SK-N-SH (cell line): ENCODE measurements at regions not wholly inside any gene's neighbourhood (a gene's known extent, or its start where the extent isn't known, plus 50 kb on each side); places are given as distances from the start of the nearest gene placed in this dataset.
"Not testable (repeated sequence)": the region's sequence is repeated elsewhere in the genome, so short reads cannot be mapped to it uniquely, and the experiment has no call there.

ENCODE experiments used
- CTCF ChIA-PET: fragments of 300-600, 350-600 bp; formaldehyde crosslinking; extraction: SDS; loops from one replicate; lab custom pipeline; 2021; lab: Yijun Ruan, JAX
- POLR2A ChIA-PET: fragments of 350-600 bp; sonication (Branson Sonifier 250); formaldehyde crosslinking; extraction: SDS; loops from one replicate; lab custom pipeline; 2020; ENCODE audit warnings: antibody characterized with exemption, inconsistent platforms; lab: Yijun Ruan, JAX
- DNase-seq: peaks from one replicate; pipeline ENCODE4 v3.0.0; 2012
- H2AFZ ChIP-seq: fragments of 200-600 bp; sonication (generic); 2 replicates; pipeline ENCODE4 v1.8.1; 2016; ENCODE audit warnings: antibody characterized with exemption, mild to moderate bottlenecking, low read depth
- H3F3A ChIP-seq: fragments of 200-600 bp; sonication (generic); replicated peaks from 2 replicates; pipeline ENCODE3; 2016; ENCODE audit warnings: antibody characterized with exemption, mild to moderate bottlenecking; ENCODE audit not compliant: insufficient read depth
- H3K27ac ChIP-seq, 2 experiments: fragments of 200-500 bp in 1 of 2; fragments of 200-600 bp in 1 of 2; sonication (Bioruptor generic) in 1 of 2; sonication (generic), shearing (Covaris generic) in 1 of 2; 2 replicates each; pipeline versions ENCODE4 v1.5.1 to v1.6.1; 2014 to 2016; ENCODE audit warnings: low read depth in 2 of 2, inconsistent platforms in 1 of 2, low read length in 1 of 2, mild to moderate bottlenecking in 1 of 2, mixed read lengths in 1 of 2
- H3K27me3 ChIP-seq: fragments of 200-600 bp; sonication (generic), shearing (Covaris generic); 2 replicates; pipeline ENCODE4 v1.6.1; 2016; ENCODE audit warnings: mixed run types; ENCODE audit not compliant: insufficient read depth
- H3K36me3 ChIP-seq, 2 experiments: fragments of 200-500 bp in 1 of 2; fragments of 200-600 bp in 1 of 2; sonication (Bioruptor generic) in 1 of 2; sonication (generic) in 1 of 2; replicated peaks in 1 of 2; 2 replicates each; pipeline versions ENCODE3 to v1.5.1; 2014 to 2016; ENCODE audit warnings: low read length in 1 of 2, mild to moderate bottlenecking in 1 of 2; ENCODE audit not compliant: insufficient read depth in 2 of 2, control insufficient read depth in 1 of 2
- H3K4me1 ChIP-seq, 2 experiments: fragments of 200-500 bp in 1 of 2; fragments of 200-600 bp in 1 of 2; sonication (Bioruptor generic) in 1 of 2; sonication (generic), shearing (Covaris generic) in 1 of 2; 2 replicates each; pipeline versions ENCODE4 v1.5.1 to v1.6.1; 2014 to 2016; ENCODE audit warnings: low read depth in 1 of 2, low read length in 1 of 2, mixed run types in 1 of 2; ENCODE audit not compliant: insufficient read depth in 2 of 2, control insufficient read depth in 1 of 2
- H3K4me2 ChIP-seq: fragments of 200-600 bp; sonication (generic), shearing (Covaris generic); 2 replicates; pipeline ENCODE4 v1.6.1; 2017; ENCODE audit warnings: mixed run types
- H3K4me3 ChIP-seq, 2 experiments: fragments of 200-500 bp in 1 of 2; fragments of 200-600 bp in 1 of 2; sonication (Bioruptor generic) in 1 of 2; sonication (generic), shearing (Covaris generic) in 1 of 2; 2 replicates each; pipeline versions ENCODE4 v1.5.1 to v1.8.1; 2014 to 2016; ENCODE audit warnings: low read depth in 2 of 2, inconsistent platforms in 1 of 2, low read length in 1 of 2, mild to moderate bottlenecking in 1 of 2, mixed read lengths in 1 of 2, moderate library complexity in 1 of 2
- H3K79me2 ChIP-seq: fragments of 200-600 bp; sonication (generic); 2 replicates; pipeline ENCODE4 v1.8.1; 2017; ENCODE audit warnings: mild to moderate bottlenecking; ENCODE audit not compliant: insufficient read depth
- H3K9ac ChIP-seq: fragments of 200-600 bp; sonication (generic); 2 replicates; pipeline ENCODE4 v1.6.1; 2017; ENCODE audit warnings: mixed run types
- H3K9me2 ChIP-seq: fragments of 200-600 bp; sonication (generic); 2 replicates; pipeline ENCODE4 v1.6.1; 2017; ENCODE audit warnings: mixed run types
- H3K9me3 ChIP-seq: fragments of 200-600 bp; sonication (generic); 2 replicates; pipeline ENCODE4 v1.6.1; 2017; ENCODE audit warnings: mixed run types, mild to moderate bottlenecking, moderate library complexity
- H4K20me1 ChIP-seq: fragments of 200-600 bp; sonication (generic); 2 replicates; pipeline ENCODE4 v1.6.1; 2017; ENCODE audit warnings: mild to moderate bottlenecking, mixed run types; ENCODE audit not compliant: insufficient read depth
- CHD2 ChIP-seq: fragments of 150-350 bp; IDR thresholded peaks from 2 replicates; pipeline ENCODE4 v1.6.1; 2018; ENCODE audit warnings: low read length; ENCODE audit not compliant: partially characterized antibody
- ELF1 ChIP-seq: IDR thresholded peaks from 2 replicates; pipeline ENCODE4 v1.4.0; 2012
- FOSL2 ChIP-seq: IDR thresholded peaks from 2 replicates; pipeline ENCODE4 v1.4.0; 2012; ENCODE audit warnings: low read depth, mild to moderate bottlenecking, moderate library complexity, borderline replicate concordance
- MXI1 ChIP-seq: IDR thresholded peaks from 2 replicates; pipeline ENCODE4 v1.6.1; 2012; ENCODE audit warnings: mild to moderate bottlenecking, low read depth, low read length, improper control_type of control experiment
- NRF1 ChIP-seq: IDR thresholded peaks from 2 replicates; pipeline ENCODE4 v1.6.1; 2012; ENCODE audit warnings: low read depth, mild to moderate bottlenecking, low read length
- SIN3A ChIP-seq: IDR thresholded peaks from 2 replicates; pipeline ENCODE4 v1.6.1; 2012; ENCODE audit warnings: low read depth, mild to moderate bottlenecking, low read length, moderate library complexity, borderline replicate concordance
- SMC3 ChIP-seq: IDR thresholded peaks from 2 replicates; pipeline ENCODE4 v1.6.1; 2012; ENCODE audit warnings: low read depth, low read length, improper control_type of control experiment
- TEAD4 ChIP-seq: IDR thresholded peaks from 2 replicates; pipeline ENCODE4 v1.4.0; 2012; ENCODE audit warnings: mild to moderate bottlenecking, borderline replicate concordance; ENCODE audit not compliant: insufficient read depth
- WGBS: methylation state at CpG from one replicate; pipeline ENCODE4 v1.1.6; 2017; ENCODE audit warnings: low lambda C conversion rate; 5-methylcytosine and 5-hydroxymethylcytosine counted together
- TF ChIP-seq, protein P1 (sequence below): IDR thresholded peaks from 2 replicates; pipeline ENCODE4 v1.4.0; 2012; ENCODE audit warnings: low read depth, borderline replicate concordance
- TF ChIP-seq, protein P2 (sequence below): IDR thresholded peaks from 2 replicates; pipeline ENCODE4 v1.4.0; 2012; ENCODE audit warnings: low read depth

DNA sequence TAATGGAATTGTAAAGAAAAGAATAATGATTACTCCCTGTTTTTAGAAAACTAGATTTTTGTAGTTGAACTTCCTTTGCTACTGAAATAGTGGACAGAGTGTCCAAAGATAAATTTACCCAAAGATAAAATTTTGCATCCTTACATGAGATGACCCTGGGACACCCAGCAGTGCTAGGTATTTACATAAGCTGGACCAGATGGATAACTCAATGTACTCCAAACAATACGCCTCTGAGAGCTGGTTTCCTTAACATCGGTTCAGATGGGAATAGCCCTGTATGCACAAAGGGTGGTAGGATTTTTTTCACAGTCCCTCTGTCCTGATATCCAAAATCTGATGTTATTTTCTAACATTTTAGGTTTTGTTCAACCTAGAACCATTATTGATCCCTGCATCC lies 432.1 kb upstream of the ID2 start:
- Histone ChIP-seq H4K20me1 (no peaks in the 10 kb centered on the region), H3K79me2 (no peaks in the 10 kb centered on the region), H3K4me2 (no peak overlapping the region), H2AFZ (no peak overlapping the region)
- CTCF ChIA-PET: no interaction called here
- DNase-seq: no peak
- TF ChIP-seq FOSL2: no peak
- TF ChIP-seq ELF1: no peak
- TF ChIP-seq NRF1: no peak
- no peak for TF ChIP-seq SIN3A
- TF ChIP-seq, protein P1, sequence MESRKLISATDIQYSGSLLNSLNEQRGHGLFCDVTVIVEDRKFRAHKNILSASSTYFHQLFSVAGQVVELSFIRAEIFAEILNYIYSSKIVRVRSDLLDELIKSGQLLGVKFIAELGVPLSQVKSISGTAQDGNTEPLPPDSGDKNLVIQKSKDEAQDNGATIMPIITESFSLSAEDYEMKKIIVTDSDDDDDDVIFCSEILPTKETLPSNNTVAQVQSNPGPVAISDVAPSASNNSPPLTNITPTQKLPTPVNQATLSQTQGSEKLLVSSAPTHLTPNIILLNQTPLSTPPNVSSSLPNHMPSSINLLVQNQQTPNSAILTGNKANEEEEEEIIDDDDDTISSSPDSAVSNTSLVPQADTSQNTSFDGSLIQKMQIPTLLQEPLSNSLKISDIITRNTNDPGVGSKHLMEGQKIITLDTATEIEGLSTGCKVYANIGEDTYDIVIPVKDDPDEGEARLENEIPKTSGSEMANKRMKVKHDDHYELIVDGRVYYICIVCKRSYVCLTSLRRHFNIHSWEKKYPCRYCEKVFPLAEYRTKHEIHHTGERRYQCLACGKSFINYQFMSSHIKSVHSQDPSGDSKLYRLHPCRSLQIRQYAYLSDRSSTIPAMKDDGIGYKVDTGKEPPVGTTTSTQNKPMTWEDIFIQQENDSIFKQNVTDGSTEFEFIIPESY: no peak
- no peak for TF ChIP-seq MXI1
- TF ChIP-seq, protein P2, sequence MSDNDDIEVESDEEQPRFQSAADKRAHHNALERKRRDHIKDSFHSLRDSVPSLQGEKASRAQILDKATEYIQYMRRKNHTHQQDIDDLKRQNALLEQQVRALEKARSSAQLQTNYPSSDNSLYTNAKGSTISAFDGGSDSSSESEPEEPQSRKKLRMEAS: no peak
- no peak for TF ChIP-seq CHD2
- TF ChIP-seq, all 33 proteins: peak for 0
- H3F3A ChIP-seq: no peaks in the 10 kb centered on the region
- WGBS: 51% methylated on average over 2 of the region's 2 CpGs
- no peak overlapping the region for H3K4me3 ChIP-seq
- no peak overlapping the region for H3K9ac ChIP-seq
- H3K27me3 ChIP-seq: no peaks in the 10 kb centered on the region
- H3K36me3 ChIP-seq: no peaks in the 10 kb centered on the region
- POLR2A ChIA-PET: no interaction called here
- H3K9me3 ChIP-seq: no peaks in the 10 kb centered on the region
- H3K27ac ChIP-seq: no peak overlapping the region
- H3K9me2 ChIP-seq: no peaks in the 10 kb centered on the region
- peaks cover 0 to 2% of the 10 kb centered on the region in 2 experiments; a peak in 1 of 4 replicates for H3K4me1 ChIP-seq

DNA sequence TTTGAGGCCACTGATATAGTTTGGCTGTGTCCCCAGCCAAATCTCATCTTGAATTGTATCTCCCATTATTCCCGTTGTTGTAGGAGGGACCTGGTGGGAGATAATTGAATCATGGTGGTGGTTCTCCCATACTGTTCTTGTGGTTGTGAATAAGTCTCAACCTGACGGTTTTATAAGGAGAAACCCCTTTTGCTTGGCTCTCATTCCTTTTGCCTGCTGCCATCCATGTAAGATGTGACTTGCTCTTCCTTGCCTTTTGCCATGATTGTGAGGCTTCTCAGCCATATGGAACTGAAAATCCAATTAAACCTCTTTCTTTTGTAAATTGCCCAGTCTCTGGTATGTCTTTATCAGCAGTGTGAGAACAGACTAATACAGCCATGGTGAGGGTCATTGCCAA lies 431.6 kb upstream of the ID2 start:
- H3K9ac ChIP-seq, H3F3A ChIP-seq, H3K36me3 ChIP-seq, H4K20me1 ChIP-seq, H2AFZ ChIP-seq, H3K4me3 ChIP-seq, POLR2A ChIA-PET, CTCF ChIA-PET, H3K9me2 ChIP-seq, H3K27ac ChIP-seq, H3K27me3 ChIP-seq, H3K4me1 ChIP-seq, DNase-seq, H3K9me3 ChIP-seq, H3K4me2 ChIP-seq, H3K79me2 ChIP-seq: not testable (repeated sequence)
- WGBS: 30% methylated on average over 2 of the region's 2 CpGs

DNA sequence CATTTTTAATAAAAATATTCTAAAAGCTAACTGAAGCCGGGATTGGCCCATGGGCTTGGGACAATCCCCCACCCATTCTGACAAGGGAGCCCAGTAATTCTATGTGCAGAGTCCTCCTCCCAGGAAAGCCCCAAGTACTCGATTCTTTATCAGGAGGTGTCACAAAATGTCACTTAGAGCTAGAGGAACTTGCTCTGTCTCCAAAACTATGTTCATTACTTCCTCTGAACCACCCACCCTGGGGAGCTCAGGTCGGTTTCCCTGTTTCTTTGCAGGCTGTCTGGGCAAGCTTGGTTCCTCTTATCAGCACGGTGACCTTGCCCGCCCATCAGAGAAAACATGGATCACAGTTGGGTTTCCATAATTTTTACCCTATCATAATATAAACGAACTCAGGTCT lies 430.6 kb upstream of the ID2 start:
- DNase-seq: no peak
- H3K4me3 ChIP-seq: no peak overlapping the region
- no peak overlapping the region for H3K27ac ChIP-seq
- H3F3A ChIP-seq: no peaks in the 10 kb centered on the region
- no peaks in the 10 kb centered on the region for H3K9me2 ChIP-seq
- peaks cover 0 to 2% of the 10 kb centered on the region in 2 experiments; a peak in 1 of 4 replicates for H3K4me1 ChIP-seq
- TF ChIP-seq TEAD4 (no peak), SMC3 (no peak), MXI1 (no peak)
- TF ChIP-seq, protein P2: no peak
- no peaks in the 10 kb centered on the region for H4K20me1 ChIP-seq
- no peaks in the 10 kb centered on the region for H3K36me3 ChIP-seq
- H3K79me2 ChIP-seq: no peaks in the 10 kb centered on the region
- no peaks in the 10 kb centered on the region for H3K27me3 ChIP-seq
- WGBS: 47% methylated on average over 6 of the region's 6 CpGs
- ChIA-PET CTCF (interaction anchor here (1.2 to 1.6 kb wide), 2 partner anchors 11 to 13 kb away, joined by 3 to 4 read pairs; no protein-coding TSS in a partner anchor), POLR2A (no interaction called here)
- no peak overlapping the region for H2AFZ ChIP-seq
- H3K9me3 ChIP-seq: no peaks in the 10 kb centered on the region
- H3K9ac ChIP-seq: no peak overlapping the region
- no peak overlapping the region for H3K4me2 ChIP-seq
